HG02970 (cell line): ENCODE measurements at regions not wholly inside any gene's neighbourhood (a gene's known extent, or its start where the extent isn't known, plus 50 kb on each side); places are given as distances from the start of the nearest gene placed in this dataset.

ENCODE experiments used
- ATAC-seq: cut with Tn5 transposase; IDR thresholded peaks from one replicate; pipeline ENCODE4 v1.9.1; 2021; ENCODE audit warnings: mild to moderate bottlenecking, moderate library complexity, moderate number of reproducible peaks; ENCODE audit not compliant: unreplicated experiment, low FRiP score

DNA sequence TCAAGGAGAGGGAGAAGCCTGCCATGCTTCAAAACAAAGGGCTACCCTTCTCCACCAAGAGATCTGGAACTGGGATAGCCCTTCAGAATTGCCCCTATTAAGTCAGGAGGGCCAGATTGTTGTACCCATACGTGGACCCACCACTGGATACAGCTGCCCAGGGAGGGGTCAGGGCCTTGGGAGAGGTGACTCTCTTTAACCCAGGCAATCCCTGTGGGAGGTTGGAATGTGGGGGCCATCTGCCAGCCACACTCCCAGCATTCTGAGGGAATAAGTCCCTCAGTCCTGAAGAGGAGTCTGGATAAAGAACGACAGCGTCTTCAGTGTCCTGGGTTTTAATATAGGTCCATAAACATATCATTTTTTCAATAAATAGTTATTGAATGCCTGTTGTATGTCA is 588.2 kb upstream of the TENM4 start:
- ATAC-seq = no peak

- no peak for ATAC-seq
Measured at GRCh38 chr11:80024119-80024518, 583.3 kb upstream of the TENM4 start.

- ATAC-seq = no peak
Measured at GRCh38 chr11:80023386-80023785, 582.6 kb upstream of the TENM4 start.

DNA sequence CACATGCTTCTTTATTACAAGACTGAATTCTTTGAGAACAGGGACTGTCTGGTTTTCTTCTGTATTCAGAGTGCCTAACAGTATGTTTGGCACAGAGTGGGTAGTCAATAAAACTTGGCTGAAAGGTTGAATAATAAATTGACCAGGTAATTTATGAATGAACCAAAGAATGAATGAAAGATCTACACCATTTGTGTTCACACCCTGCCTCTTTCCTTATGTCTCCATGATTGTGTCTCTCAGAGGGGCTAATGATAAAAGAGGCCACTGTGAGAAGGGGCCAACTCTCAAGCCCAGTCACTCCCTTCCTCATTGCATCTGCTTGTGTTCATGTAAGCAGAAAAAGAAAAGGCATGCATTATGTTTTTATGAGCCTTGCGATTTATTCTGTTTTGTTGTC is 569.7 kb upstream of the TENM4 start:
- ATAC-seq = no peak

- no peak for ATAC-seq
Measured at GRCh38 chr11:80009081-80009480, 568.3 kb upstream of the TENM4 start.

- ATAC-seq = no peak
Measured at GRCh38 chr11:80007616-80008015, 566.8 kb upstream of the TENM4 start.

DNA sequence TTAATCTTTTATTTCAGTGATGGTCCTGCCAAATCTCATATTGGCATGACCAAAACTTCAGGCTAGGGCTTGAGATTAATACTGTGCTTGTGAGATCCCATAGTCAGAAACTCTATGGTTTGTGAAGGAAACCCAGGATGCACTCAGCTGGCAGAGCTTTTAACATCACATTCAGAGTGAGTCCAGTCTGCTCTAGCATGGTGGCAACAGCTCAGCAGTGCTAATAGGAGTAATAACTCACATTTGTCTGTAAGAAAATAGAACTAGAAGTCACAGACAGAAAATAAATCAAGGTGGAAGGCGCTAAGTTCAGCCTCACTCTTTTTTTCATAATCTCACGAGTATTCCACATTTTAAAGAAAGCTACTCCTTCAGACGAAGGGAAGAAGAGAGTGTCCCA is 549.3 kb upstream of the TENM4 start:
- ATAC-seq = no peak

DNA sequence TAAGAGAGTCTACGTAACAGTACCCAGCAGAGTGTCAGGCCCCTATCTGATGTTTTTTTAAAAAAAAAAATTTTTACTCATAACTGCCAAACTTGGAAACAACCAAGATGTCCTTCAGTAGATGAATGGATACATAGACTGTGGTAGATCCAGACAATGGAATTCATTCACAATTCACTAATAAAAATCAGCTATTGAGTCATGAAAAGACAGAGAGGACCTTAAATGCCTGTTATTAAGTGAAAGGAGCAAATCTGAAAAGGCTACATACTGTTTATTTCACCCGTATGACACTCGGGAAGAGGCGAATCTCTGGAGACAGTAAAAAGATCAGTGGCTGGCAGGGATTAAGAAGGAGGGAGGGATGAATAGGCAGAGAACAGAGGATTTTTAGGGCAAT is 541.4 kb upstream of the TENM4 start:
- no peak for ATAC-seq

DNA sequence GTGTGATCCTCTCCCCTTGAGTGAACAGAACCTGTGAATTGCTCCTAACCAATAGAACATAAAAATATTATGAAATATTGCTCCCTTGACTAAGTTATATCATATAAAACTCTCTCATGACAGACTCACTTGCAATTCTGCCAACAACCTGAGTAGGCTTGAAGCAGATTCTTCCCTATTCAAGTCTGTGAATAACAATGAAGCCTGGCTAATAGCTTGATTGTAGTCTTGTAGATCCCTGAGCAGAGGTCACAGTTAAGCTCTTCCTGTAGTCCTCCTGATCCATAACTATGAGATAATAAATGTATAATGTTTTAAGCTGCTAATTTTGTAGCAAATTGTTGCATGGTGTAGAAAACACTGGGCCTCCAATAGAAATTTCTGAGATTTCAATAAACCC is 540.1 kb upstream of the TENM4 start:
- no peak for ATAC-seq

DNA sequence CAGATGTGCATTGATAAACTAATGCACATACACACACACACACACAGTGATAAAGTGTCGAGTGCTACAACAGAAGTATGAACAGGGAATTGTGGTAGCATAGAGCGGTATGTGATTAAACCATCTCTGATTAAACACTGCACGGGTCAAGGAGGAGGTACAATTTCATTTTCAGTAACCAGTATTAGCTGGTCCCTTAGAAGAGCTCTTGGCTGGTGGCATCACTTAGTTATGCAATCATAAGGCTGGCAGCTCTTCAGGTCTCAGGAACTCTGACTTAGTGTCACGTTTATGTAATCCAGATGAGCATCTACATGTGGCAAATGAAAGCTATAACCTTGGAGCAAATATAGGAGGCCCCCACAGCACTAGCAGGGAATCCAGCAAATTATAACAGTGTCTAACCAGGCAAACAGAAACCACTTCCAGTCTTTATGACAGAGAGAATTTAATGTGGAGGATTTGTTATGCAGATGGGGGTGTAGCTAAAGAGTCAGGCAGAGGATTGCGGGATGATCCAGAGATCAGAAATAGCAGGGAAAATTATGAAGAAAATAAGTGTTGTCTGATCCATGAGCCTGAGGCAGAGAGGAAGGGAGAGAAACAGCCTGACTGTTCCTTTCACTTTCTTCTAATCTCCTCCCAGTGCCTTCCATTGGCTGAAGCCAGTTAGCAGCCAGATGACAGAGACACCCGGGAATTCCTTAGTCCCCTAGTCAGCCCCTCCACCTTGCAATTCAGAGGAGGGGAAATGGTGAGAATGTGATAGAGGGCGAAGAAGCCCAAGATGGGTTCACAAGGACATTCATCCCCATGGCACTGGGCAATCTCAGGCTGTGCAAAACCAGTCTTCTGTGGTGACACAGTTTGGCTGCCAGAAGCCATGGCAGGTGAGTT is 533.1 kb upstream of the TENM4 start:
- ATAC-seq = no peak

DNA sequence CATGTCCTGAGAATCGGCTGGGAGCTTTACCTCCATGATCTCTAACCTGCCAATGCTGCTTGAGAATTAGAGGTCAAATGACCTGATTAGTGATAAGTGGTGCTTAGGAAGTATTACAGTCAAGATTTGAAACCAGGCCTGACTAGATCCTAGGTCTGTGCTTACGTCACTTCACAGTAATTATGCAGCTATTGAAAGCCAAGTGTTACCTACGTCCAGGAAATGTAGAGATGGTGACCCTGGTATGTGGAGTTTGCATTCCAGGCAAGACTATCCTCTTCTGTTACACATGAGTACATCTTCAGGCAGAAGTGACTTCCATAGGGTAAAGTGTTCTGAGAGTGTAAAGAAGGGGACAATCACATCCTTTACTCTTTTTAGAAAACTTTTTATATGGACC is 530.4 kb upstream of the TENM4 start:
- no peak for ATAC-seq

DNA sequence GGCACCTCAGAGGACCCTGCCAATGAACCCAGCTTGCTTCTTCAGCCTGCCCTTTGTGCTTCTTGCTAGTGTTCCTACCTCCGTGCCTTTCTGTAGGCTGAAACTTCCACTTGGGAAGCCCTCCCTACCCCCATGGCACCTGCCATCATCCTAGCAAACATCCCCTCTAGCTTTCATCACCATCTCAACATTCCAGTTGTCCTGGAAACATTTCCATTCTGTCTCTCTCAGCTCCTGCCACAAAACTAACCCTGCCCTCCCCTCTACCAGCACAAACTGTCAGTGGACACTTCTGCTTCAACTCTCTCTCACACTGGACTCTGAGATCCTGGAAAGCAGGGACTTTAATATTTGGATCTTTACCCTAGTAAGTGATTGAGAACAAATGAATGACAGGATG is 525.8 kb upstream of the TENM4 start:
- ATAC-seq = no peak

GRCh38 chr11:79963856-79964645 is 523.2 kb upstream of the TENM4 start:
- no peak for ATAC-seq

DNA sequence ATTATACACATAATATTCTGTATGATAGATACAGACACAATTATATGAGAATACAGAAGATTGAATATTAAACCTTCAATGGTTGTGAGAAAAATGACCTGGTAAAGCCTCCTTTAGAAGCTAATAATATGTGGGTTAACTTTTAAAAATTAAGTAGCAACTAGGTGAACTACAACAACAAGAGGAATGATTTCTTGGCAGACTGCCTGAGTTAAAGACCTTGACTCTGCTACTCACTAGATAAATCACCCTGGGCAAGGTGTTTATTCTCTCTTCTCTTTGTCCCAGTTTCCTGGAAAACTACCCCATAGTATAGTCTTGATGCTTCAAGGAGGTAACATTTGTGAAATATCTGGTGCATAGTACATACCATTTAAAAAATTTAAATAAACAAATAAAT is 519.6 kb upstream of the TENM4 start:
- no peak for ATAC-seq

- no peak for ATAC-seq
Measured at GRCh38 chr11:79959318-79959717, 518.5 kb upstream of the TENM4 start.

- no peak for ATAC-seq
Measured at GRCh38 chr11:79957702-79958101, 516.9 kb upstream of the TENM4 start.

DNA sequence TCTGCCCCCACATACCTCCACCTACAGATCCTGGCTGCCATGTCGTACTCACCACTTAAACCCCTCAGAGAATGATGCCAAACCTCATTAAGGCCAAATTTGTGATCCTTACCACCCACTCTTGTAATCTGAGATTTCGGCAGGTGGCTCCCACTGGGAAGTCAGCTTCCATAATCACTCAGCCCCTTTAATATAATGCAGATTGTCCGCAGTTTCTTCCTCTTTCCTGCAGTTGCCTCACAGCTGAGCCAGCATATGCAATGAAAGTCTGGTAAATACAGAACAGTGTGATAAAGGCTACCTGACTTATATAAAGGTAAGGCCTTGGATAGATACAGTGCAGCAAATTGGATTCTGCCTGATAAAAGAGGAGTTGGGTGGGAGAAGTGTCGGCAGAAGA is 515.2 kb upstream of the TENM4 start:
- no peak for ATAC-seq

GRCh38 chr11:79953629-79954028 is 512.8 kb upstream of the TENM4 start:
- no peak for ATAC-seq

DNA sequence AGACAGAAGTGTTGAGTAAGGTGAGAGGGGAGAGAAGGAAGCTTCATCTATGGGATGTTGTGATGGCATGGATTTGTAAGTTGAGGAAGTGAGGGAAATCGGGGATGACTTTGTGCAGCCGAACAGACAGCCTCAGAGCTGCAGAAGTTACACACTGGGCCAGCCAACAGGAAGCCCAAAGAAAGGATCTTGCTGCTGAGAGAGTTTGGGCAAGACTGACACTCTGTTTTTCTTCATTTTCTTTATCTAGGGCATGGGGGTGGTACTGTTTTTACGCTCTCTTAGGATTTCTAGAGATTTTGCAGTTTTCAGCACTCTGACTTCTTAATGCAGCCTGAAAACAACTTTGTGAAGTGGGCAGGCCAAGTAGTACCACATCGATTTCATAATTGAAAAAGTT is 509.9 kb upstream of the TENM4 start:
- ATAC-seq = no peak

- no peak for ATAC-seq
Measured at GRCh38 chr11:79950172-79950571, 509.3 kb upstream of the TENM4 start.

DNA sequence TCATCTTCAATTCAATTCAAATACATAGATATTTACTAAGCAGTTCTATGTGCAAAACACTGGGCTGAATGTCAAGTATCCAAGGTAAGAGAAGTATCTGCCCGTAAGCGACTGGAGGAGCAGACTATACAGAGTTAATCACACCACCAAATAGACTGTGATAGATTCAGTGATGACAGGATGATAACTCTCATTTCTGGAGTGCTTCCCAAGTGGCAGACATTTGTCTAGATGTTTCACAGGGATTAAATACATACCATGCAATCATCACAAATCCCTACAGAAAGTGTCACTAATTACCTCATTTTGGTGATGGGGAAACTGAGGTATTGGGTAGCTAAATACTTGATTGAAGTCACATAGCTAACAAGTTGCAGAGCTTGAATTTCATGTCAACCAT is 508.7 kb upstream of the TENM4 start:
- ATAC-seq = no peak

DNA sequence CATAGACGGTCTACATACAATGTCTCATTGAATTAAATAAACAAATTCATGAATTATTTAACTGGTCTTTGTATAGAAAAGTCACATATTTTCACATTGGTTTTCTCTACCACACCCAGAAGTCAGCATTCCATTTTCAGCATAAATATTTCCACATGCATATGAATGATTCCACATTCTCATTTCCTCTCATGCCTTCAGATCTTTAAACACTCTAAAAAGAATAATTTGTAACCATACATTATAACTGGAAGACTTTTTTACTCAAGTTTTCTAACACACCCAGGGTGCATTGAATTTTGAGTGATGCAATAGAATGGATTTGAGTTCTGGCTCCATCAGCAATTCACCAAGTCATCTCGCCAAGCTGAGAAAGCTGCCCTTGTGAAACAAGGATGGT is 501.8 kb upstream of the TENM4 start:
- ATAC-seq = no peak
